SK-N-SH treated with all-trans-retinoic acid at 6 μM for 48 hours (cell line): ENCODE measurements at regions not wholly inside any gene's neighbourhood (a gene's known extent, or its start where the extent isn't known, plus 50 kb on each side); places are given as distances from the start of the nearest gene placed in this dataset.
A peak's percentile ranks its signal among the peaks of the same experiment; 100 is the strongest.

Experiments used
- ATAC-seq: fragments of 200-7000 bp; cut with Tn5 transposase; 3 replicates; pipeline ENCODE4 v1.9.1; 2020; ENCODE audit warnings: mild to moderate bottlenecking, moderate library complexity
- ARNTL ChIP-seq: fragments of 450-650 bp; formaldehyde crosslinking; IDR thresholded peaks from 2 replicates; pipeline ENCODE4 v1.5.0; 2020; ENCODE audit warnings: low read depth, mild to moderate bottlenecking, moderate library complexity, borderline replicate concordance
- BACH2 ChIP-seq: fragments of 250-450 bp; sonication (Bioruptor Pico); IDR thresholded peaks from 2 replicates; pipeline ENCODE4 v1.9.0; 2021; ENCODE audit warnings: mild to moderate bottlenecking, borderline replicate concordance
- CSDC2 ChIP-seq: fragments of 250-450 bp; sonication (Bioruptor Pico); IDR thresholded peaks from 2 replicates; pipeline ENCODE4 v1.5.0; 2020; ENCODE audit warnings: mild to moderate bottlenecking, moderate library complexity
- GLIS3 ChIP-seq: fragments of 250-450 bp; sonication (Bioruptor Pico); IDR thresholded peaks from 2 replicates; pipeline ENCODE4 v1.5.0; 2020; ENCODE audit warnings: mild to moderate bottlenecking, moderate library complexity
- ISL1 ChIP-seq: fragments of 250-450 bp; sonication (Bioruptor Pico); IDR thresholded peaks from 2 replicates; pipeline ENCODE4 v2.1.2; 2022; ENCODE audit warnings: mild to moderate bottlenecking, moderate library complexity
- OSR1 ChIP-seq: fragments of 250-450 bp; sonication (Bioruptor Pico); IDR thresholded peaks from 2 replicates; pipeline ENCODE4 v1.8.0; 2022; ENCODE audit warnings: moderate library complexity, mild to moderate bottlenecking, inconsistent platforms
- PPARA ChIP-seq: fragments of 250-450 bp; sonication (Bioruptor Pico); IDR thresholded peaks from 2 replicates; pipeline ENCODE4 v1.5.0; 2020; ENCODE audit warnings: mild to moderate bottlenecking, borderline replicate concordance
- RARB ChIP-seq: fragments of 250-450 bp; sonication (Bioruptor Pico); IDR thresholded peaks from 2 replicates; pipeline ENCODE4 v1.8.0; 2021; ENCODE audit warnings: mild to moderate bottlenecking, moderate library complexity
- TCF4 ChIP-seq: fragments of 250-450 bp; sonication (Bioruptor Pico); IDR thresholded peaks from 2 replicates; pipeline ENCODE4 v1.8.0; 2021; ENCODE audit warnings: mild to moderate bottlenecking, moderate library complexity, borderline replicate concordance
- TOX ChIP-seq: fragments of 250-450 bp; sonication (Bioruptor Pico); IDR thresholded peaks from 2 replicates; pipeline ENCODE4 v1.8.0; 2021; ENCODE audit warnings: mild to moderate bottlenecking, moderate library complexity, borderline replicate concordance
- ZC3H10 ChIP-seq: fragments of 250-450 bp; sonication (Bioruptor Pico); IDR thresholded peaks from 2 replicates; pipeline ENCODE4 v1.5.1; 2021; ENCODE audit warnings: mild to moderate bottlenecking, moderate library complexity
- ZFP3 ChIP-seq: fragments of 250-450 bp; sonication (Bioruptor Pico); IDR thresholded peaks from 2 replicates; pipeline ENCODE4 v1.5.0; 2020; ENCODE audit warnings: mild to moderate bottlenecking, moderate library complexity
- ZFP30 ChIP-seq: fragments of 450-650 bp; formaldehyde crosslinking; IDR thresholded peaks from 2 replicates; pipeline ENCODE4 v1.5.0; 2022; ENCODE audit warnings: mild to moderate bottlenecking, moderate library complexity
- ZNF565 ChIP-seq: fragments of 450-650 bp; formaldehyde crosslinking; conservative IDR thresholded peaks from 2 replicates; pipeline ENCODE4 v1.5.0; 2020; ENCODE audit warnings: low read depth, mild to moderate bottlenecking, moderate library complexity
- ZNF70 ChIP-seq: fragments of 450-650 bp; formaldehyde crosslinking; IDR thresholded peaks from 2 replicates; pipeline ENCODE4 v1.5.0; 2020; ENCODE audit warnings: mild to moderate bottlenecking, moderate library complexity
- ZNF8 ChIP-seq: fragments of 450-650 bp; formaldehyde crosslinking; IDR thresholded peaks from 2 replicates; pipeline ENCODE4 v1.5.0; 2020; ENCODE audit warnings: mild to moderate bottlenecking, moderate library complexity
- TF ChIP-seq, protein P1 (sequence below): fragments of 250-450 bp; sonication (Bioruptor Pico); IDR thresholded peaks from 2 replicates; pipeline ENCODE4 v1.5.1; 2020; ENCODE audit warnings: low read depth, mild to moderate bottlenecking, moderate library complexity
- TF ChIP-seq, protein P2 (sequence below): fragments of 250-450 bp; sonication (Bioruptor Pico); IDR thresholded peaks from 2 replicates; pipeline ENCODE4 v1.8.0; 2020; ENCODE audit warnings: mild to moderate bottlenecking, moderate library complexity, borderline replicate concordance
- TF ChIP-seq, protein P3 (sequence below): fragments of 250-450 bp; sonication (Bioruptor Pico); IDR thresholded peaks from 2 replicates; pipeline ENCODE4 v1.8.0; 2021; ENCODE audit warnings: low read depth, mild to moderate bottlenecking, moderate library complexity, borderline replicate concordance
- TF ChIP-seq, protein P4 (sequence below): fragments of 250-450 bp; sonication (Bioruptor Pico); IDR thresholded peaks from 2 replicates; pipeline ENCODE4 v1.5.0; 2020; ENCODE audit warnings: mild to moderate bottlenecking, moderate library complexity
- TF ChIP-seq, protein P5 (sequence below): fragments of 250-450 bp; sonication (Bioruptor Pico); IDR thresholded peaks from 2 replicates; pipeline ENCODE4 v1.5.1; 2021; ENCODE audit warnings: mild to moderate bottlenecking, moderate library complexity

DNA sequence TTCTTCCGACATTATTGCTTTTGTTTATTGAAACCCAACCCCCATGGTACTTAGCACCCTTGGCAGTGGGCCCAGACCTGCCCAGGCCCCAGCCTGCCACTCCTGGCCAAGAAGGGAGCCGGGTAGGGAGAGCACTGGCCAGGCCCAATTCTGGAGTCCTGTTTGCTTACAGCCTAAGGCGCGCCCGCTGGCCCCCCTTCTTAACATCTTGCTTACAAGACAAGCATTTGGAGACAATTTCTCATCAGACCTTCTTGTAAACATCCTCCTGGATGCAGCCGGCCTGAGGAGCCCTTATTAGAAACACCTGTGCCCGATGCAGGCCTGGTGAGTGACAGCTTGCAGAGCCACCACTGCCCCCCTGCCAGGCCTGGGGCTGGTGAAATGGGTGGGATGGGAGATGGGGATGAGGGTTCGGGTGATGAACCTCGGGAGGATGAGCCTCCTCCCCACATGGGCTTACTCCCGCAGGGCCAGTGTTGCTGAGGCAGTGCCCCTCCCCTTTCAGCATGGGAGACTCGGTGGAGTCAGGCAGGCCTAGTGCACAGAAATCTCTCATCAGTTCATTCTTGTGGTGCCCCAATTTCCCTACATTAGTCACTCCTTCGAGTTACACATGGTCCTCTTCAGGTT is 217.5 kb downstream of the CYP26B1 start:
- TF ChIP-seq ISL1 (CRISPR knock-in tag) (no peak), BACH2 (CRISPR knock-in tag) (no peak), RARB (CRISPR knock-in tag) (no peak), OSR1 (CRISPR knock-in tag) (no peak), ARNTL (CRISPR knock-in tag) (no peak), TOX (CRISPR knock-in tag) (no peak), ZC3H10 (CRISPR knock-in tag) (no peak), GLIS3 (CRISPR knock-in tag) (no peak), ZNF8 (CRISPR knock-in tag) (no peak), TCF4 (CRISPR knock-in tag) (no peak), ZFP3 (CRISPR knock-in tag) (no peak), ZNF565 (CRISPR knock-in tag) (no peak), ZNF70 (CRISPR knock-in tag) (no peak), PPARA (CRISPR knock-in tag) (no peak), CSDC2 (CRISPR knock-in tag) (no peak)
- TF ChIP-seq, protein P1, sequence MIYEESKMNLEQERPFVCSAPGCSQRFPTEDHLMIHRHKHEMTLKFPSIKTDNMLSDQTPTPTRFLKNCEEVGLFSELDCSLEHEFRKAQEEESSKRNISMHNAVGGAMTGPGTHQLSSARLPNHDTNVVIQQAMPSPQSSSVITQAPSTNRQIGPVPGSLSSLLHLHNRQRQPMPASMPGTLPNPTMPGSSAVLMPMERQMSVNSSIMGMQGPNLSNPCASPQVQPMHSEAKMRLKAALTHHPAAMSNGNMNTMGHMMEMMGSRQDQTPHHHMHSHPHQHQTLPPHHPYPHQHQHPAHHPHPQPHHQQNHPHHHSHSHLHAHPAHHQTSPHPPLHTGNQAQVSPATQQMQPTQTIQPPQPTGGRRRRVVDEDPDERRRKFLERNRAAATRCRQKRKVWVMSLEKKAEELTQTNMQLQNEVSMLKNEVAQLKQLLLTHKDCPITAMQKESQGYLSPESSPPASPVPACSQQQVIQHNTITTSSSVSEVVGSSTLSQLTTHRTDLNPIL (CRISPR knock-in tag): no peak
- TF ChIP-seq, protein P2, sequence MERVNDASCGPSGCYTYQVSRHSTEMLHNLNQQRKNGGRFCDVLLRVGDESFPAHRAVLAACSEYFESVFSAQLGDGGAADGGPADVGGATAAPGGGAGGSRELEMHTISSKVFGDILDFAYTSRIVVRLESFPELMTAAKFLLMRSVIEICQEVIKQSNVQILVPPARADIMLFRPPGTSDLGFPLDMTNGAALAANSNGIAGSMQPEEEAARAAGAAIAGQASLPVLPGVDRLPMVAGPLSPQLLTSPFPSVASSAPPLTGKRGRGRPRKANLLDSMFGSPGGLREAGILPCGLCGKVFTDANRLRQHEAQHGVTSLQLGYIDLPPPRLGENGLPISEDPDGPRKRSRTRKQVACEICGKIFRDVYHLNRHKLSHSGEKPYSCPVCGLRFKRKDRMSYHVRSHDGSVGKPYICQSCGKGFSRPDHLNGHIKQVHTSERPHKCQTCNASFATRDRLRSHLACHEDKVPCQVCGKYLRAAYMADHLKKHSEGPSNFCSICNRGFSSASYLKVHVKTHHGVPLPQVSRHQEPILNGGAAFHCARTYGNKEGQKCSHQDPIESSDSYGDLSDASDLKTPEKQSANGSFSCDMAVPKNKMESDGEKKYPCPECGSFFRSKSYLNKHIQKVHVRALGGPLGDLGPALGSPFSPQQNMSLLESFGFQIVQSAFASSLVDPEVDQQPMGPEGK (CRISPR knock-in tag): no peak
- TF ChIP-seq, protein P3, sequence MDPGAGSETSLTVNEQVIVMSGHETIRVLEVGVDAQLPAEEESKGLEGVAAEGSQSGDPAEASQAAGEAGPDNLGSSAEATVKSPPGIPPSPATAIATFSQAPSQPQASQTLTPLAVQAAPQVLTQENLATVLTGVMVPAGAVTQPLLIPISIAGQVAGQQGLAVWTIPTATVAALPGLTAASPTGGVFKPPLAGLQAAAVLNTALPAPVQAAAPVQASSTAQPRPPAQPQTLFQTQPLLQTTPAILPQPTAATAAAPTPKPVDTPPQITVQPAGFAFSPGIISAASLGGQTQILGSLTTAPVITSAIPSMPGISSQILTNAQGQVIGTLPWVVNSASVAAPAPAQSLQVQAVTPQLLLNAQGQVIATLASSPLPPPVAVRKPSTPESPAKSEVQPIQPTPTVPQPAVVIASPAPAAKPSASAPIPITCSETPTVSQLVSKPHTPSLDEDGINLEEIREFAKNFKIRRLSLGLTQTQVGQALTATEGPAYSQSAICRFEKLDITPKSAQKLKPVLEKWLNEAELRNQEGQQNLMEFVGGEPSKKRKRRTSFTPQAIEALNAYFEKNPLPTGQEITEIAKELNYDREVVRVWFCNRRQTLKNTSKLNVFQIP (CRISPR knock-in tag): no peak
- TF ChIP-seq, protein P4, sequence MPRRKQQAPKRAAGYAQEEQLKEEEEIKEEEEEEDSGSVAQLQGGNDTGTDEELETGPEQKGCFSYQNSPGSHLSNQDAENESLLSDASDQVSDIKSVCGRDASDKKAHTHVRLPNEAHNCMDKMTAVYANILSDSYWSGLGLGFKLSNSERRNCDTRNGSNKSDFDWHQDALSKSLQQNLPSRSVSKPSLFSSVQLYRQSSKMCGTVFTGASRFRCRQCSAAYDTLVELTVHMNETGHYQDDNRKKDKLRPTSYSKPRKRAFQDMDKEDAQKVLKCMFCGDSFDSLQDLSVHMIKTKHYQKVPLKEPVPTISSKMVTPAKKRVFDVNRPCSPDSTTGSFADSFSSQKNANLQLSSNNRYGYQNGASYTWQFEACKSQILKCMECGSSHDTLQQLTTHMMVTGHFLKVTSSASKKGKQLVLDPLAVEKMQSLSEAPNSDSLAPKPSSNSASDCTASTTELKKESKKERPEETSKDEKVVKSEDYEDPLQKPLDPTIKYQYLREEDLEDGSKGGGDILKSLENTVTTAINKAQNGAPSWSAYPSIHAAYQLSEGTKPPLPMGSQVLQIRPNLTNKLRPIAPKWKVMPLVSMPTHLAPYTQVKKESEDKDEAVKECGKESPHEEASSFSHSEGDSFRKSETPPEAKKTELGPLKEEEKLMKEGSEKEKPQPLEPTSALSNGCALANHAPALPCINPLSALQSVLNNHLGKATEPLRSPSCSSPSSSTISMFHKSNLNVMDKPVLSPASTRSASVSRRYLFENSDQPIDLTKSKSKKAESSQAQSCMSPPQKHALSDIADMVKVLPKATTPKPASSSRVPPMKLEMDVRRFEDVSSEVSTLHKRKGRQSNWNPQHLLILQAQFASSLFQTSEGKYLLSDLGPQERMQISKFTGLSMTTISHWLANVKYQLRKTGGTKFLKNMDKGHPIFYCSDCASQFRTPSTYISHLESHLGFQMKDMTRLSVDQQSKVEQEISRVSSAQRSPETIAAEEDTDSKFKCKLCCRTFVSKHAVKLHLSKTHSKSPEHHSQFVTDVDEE (CRISPR knock-in tag): no peak
- TF ChIP-seq, protein P5, sequence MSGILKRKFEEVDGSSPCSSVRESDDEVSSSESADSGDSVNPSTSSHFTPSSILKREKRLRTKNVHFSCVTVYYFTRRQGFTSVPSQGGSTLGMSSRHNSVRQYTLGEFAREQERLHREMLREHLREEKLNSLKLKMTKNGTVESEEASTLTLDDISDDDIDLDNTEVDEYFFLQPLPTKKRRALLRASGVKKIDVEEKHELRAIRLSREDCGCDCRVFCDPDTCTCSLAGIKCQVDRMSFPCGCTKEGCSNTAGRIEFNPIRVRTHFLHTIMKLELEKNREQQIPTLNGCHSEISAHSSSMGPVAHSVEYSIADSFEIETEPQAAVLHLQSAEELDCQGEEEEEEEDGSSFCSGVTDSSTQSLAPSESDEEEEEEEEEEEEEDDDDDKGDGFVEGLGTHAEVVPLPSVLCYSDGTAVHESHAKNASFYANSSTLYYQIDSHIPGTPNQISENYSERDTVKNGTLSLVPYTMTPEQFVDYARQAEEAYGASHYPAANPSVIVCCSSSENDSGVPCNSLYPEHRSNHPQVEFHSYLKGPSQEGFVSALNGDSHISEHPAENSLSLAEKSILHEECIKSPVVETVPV (CRISPR knock-in tag): no peak
- ATAC-seq: peak; percentile 49

DNA sequence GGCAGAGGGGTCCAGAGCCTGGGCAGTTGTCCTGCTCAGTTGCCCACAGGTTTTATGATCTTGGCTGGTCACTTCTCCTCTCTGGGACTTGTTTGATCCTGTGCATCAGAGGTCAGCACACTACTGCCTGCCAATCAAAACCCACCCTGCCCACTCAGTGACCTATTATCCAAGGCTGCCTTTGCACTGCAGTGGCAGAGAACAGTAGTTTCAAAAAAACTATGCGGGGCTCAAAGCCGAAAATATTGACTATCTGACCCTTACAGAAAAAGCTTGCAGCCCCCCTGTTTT is 218.2 kb downstream of the CYP26B1 start:
- TF ChIP-seq TCF4 (CRISPR knock-in tag): no peak
- no peak for TF ChIP-seq RARB (CRISPR knock-in tag)
- no peak for TF ChIP-seq ZNF70 (CRISPR knock-in tag)
- TF ChIP-seq ZNF8 (CRISPR knock-in tag): no peak
- no peak for TF ChIP-seq ARNTL (CRISPR knock-in tag)
- no peak for TF ChIP-seq ISL1 (CRISPR knock-in tag)
- TF ChIP-seq ZNF565 (CRISPR knock-in tag): no peak
- TF ChIP-seq, protein P2 (CRISPR knock-in tag): no peak
- no peak for TF ChIP-seq GLIS3 (CRISPR knock-in tag)
- no peak for TF ChIP-seq ZFP3 (CRISPR knock-in tag)
- TF ChIP-seq, protein P3 (CRISPR knock-in tag): no peak
- no peak for TF ChIP-seq BACH2 (CRISPR knock-in tag)
- TF ChIP-seq, protein P5 (CRISPR knock-in tag): no peak
- TF ChIP-seq ZFP30 (CRISPR knock-in tag): no peak
- TF ChIP-seq, all 23 proteins: peak for 0
- no peak for ATAC-seq
